SK-N-MC (cell line): ENCODE measurements at regions not wholly inside any gene's neighbourhood (a gene's known extent, or its start where the extent isn't known, plus 50 kb on each side); places are given as distances from the start of the nearest gene placed in this dataset.

Experiments
- EZH2 ChIP-seq: fragments of 200-600 bp; sonication (generic); IDR thresholded peaks from one replicate; pipeline ENCODE4 v1.6.1; 2017; ENCODE audit warnings: antibody characterized with exemption
- FOXP2 ChIP-seq: optimal IDR thresholded peaks from 2 replicates; pipeline ENCODE3; 2011; ENCODE audit warnings: mild to moderate bottlenecking, moderate library complexity; ENCODE audit not compliant: insufficient read depth; ENCODE audit errors: extremely low read length, control extremely low read depth
- POLR2AphosphoS5 ChIP-seq: IDR thresholded peaks from 2 replicates; pipeline ENCODE4 v1.6.1; 2012; ENCODE audit warnings: mild to moderate bottlenecking, low read depth, low read length, borderline replicate concordance

DNA sequence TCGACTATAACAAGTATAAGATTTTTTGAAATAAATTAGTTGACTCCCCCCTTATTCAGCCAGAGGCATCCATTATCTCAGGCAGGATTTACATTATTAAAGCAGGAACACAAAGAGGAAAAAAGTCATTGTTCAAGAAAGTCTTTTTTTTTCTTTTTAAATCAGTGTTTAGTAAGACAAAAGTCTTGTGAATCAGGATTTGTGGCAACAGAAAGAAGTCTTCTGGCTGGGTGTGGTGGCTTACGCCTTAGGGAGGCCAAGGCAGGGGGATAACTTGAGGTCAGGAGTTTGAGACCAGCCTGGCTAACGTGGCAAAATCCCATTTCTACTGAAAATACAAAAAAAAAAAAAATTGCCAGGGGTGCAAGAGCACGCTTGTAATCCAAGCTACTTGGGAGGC is 505.5 kb downstream of the LMO4 start:
- TF ChIP-seq EZH2 (no peak), POLR2AphosphoS5 (no peak), FOXP2 (no peak)
